GM13977 (cell line): ENCODE measurements at regions not wholly inside any gene's neighbourhood (a gene's known extent, or its start where the extent isn't known, plus 50 kb on each side); places are given as distances from the start of the nearest gene placed in this dataset.
A peak's percentile ranks its signal among the peaks of the same experiment; 100 is the strongest.

Source experiments
- DNase-seq: peaks from one replicate; pipeline ENCODE4 v3.0.0; 2012; ENCODE audit warnings: low spot score
- CTCF ChIP-seq: IDR thresholded peaks from 2 replicates; pipeline ENCODE4 v1.5.1; 2012; ENCODE audit warnings: mild to moderate bottlenecking, control low read depth; ENCODE audit not compliant: insufficient read depth; ENCODE audit errors: extremely low read depth, missing control alignments
- in situ Hi-C: fragments of 300-500 bp; cut with MboI; formaldehyde crosslinking; loops from one replicate; pipeline ENCODE4 v1.12.0; 2022; ENCODE audit warnings: low sequenced_read_pairs, low pct_unique_long_range_greater_than_20kb, mixed read lengths, inconsistent platforms; ENCODE audit not compliant: unreplicated experiment

- TF ChIP-seq CTCF, result peak; percentile 38
- DNase-seq, result no peak
- in situ Hi-C loops, result no loop called here
These were observed 346.7 kb downstream of the RAD51AP2 start for GRCh38 chr2:17171446-17172049.

- in situ Hi-C loops, result no loop called here
- DNase-seq, result no peak
- TF ChIP-seq CTCF, result no peak
These were observed 351.7 kb downstream of the RAD51AP2 start for GRCh38 chr2:17166506-17166905.

- no peak for DNase-seq
- TF ChIP-seq CTCF, result no peak
- in situ Hi-C loops, result no loop called here
These were observed 353.7 kb downstream of the RAD51AP2 start for GRCh38 chr2:17164550-17164949.

- TF ChIP-seq CTCF, result no peak
These were observed 354.6 kb downstream of the RAD51AP2 start for GRCh38 chr2:17163638-17164037.

GRCh38 chr2:17162713-17163112 lies 355.5 kb downstream of the RAD51AP2 start:
- no peak for TF ChIP-seq CTCF
- in situ Hi-C loops, result no loop called here
- DNase-seq, result no peak

More at GRCh38 chr2:17163638-17164037, 354.6 kb downstream of the RAD51AP2 start:
- in situ Hi-C loops, result no loop called here
- DNase-seq, result no peak

GRCh38 chr2:17160594-17160993 lies 357.6 kb downstream of the RAD51AP2 start:
- DNase-seq, result no peak
- in situ Hi-C loops, result no loop called here
- TF ChIP-seq CTCF, result no peak
